HepG2 (cell line): ENCODE measurements at regions not wholly inside any gene's neighbourhood (a gene's known extent, or its start where the extent isn't known, plus 50 kb on each side); places are given as distances from the start of the nearest gene placed in this dataset.

Experiments
- ATAC-seq: fragments of 200-7000 bp; cut with Tn5 transposase; 3 replicates; pipeline ENCODE4 v1.9.1; 2020; ENCODE audit warnings: mild to moderate bottlenecking, moderate library complexity
- BruUV-seq: library from RNA; stranded (reverse); fragments of 400-500 nt; replicated peaks from 2 replicates; lab custom pipeline; 2021; lab: Mats Ljungman, UMichigan
- CTCF ChIA-PET: fragments of 300-600 bp; formaldehyde crosslinking; extraction: SDS; loops from one replicate; lab custom pipeline; 2021; ENCODE audit warnings: low total read pairs, inconsistent platforms, low intra/inter-chr PET ratio; lab: Yijun Ruan, JAX
- POLR2A ChIA-PET: fragments of 350-600 bp; sonication (Branson Sonifier 250); formaldehyde crosslinking; loops from one replicate; lab custom pipeline; 2020; ENCODE audit warnings: antibody characterized with exemption, inconsistent platforms; lab: Yijun Ruan, JAX
- DNase-seq: peaks from one replicate; pipeline ENCODE4 v3.0.0-alpha.2; 2015; ENCODE audit warnings: low spot score
- FAIRE-seq: peaks from 3 replicates; lab custom pipeline; 2011; peaks lifted over from hg19 to GRCh38; lab: Jason Lieb, UNC
- H2AFZ ChIP-seq: one replicate; pipeline ENCODE4 v1.6.1; 2011; ENCODE audit warnings: low read length, inconsistent platforms
- H3K27ac ChIP-seq: fragments of 300-600 bp; 3 replicates; pipeline ENCODE4 v1.8.0; 2011; ENCODE audit warnings: mixed run types, mild to moderate bottlenecking, mixed read lengths, low read length, inconsistent platforms; ENCODE audit not compliant: insufficient read depth; ENCODE audit errors: extremely low read length
- H3K27me3 ChIP-seq, 2 experiments: fragments of 200-600 bp in 1 of 2; 2 replicates in 1 of 2; 3 replicates in 1 of 2; pipeline versions ENCODE4 v1.6.0 to v1.8.0; 2011; ENCODE audit warnings: low read length in 2 of 2, mild to moderate bottlenecking in 2 of 2, moderate library complexity in 2 of 2, inconsistent platforms in 1 of 2; ENCODE audit not compliant: insufficient read depth in 2 of 2, control insufficient read depth in 1 of 2
- H3K36me3 ChIP-seq, 2 experiments: fragments of 200-600 bp in 1 of 2; replicated peaks in 1 of 2; 2 replicates in 1 of 2; 3 replicates in 1 of 2; pipeline versions ENCODE4 v1.5.1 to v1.8.0; 2011; ENCODE audit warnings: low read length in 2 of 2, inconsistent platforms in 1 of 2; ENCODE audit not compliant: insufficient read depth in 2 of 2, control insufficient read depth in 1 of 2
- H3K4me1 ChIP-seq: 2 replicates; pipeline ENCODE4 v1.5.1; 2012; ENCODE audit warnings: low read length, inconsistent platforms; ENCODE audit not compliant: insufficient read depth
- H3K4me2 ChIP-seq: 2 replicates; pipeline ENCODE4 v1.6.0; 2011; ENCODE audit warnings: low read depth, low read length, inconsistent platforms
- H3K4me3 ChIP-seq, 3 experiments: fragments of 200-600 bp in 1 of 3; sonication (generic), shearing (Covaris generic) in 1 of 3; replicated peaks in 1 of 3; 2 replicates each; pipeline ENCODE4 v1.5.1; 2011 to 2016; ENCODE audit warnings: low read length in 3 of 3, inconsistent platforms in 2 of 3, low read depth in 2 of 3, mild to moderate bottlenecking in 2 of 3, control low read depth in 1 of 3, mixed read lengths in 1 of 3; ENCODE audit not compliant: insufficient read depth in 1 of 3
- H3K79me2 ChIP-seq: one replicate; pipeline ENCODE4 v1.6.1; 2011; ENCODE audit warnings: low read length, inconsistent platforms; ENCODE audit not compliant: insufficient read depth
- H3K9ac ChIP-seq: 2 replicates; pipeline ENCODE4 v1.6.0; 2011; ENCODE audit warnings: mild to moderate bottlenecking, low read depth, low read length, inconsistent platforms; ENCODE audit not compliant: insufficient read depth
- H3K9me3 ChIP-seq: 2 replicates; pipeline ENCODE4 v1.5.1; 2012; ENCODE audit warnings: mild to moderate bottlenecking, low read length
- H4K20me1 ChIP-seq: 2 replicates; pipeline ENCODE4 v1.6.0; 2011; ENCODE audit warnings: inconsistent platforms, mild to moderate bottlenecking, low read length, moderate library complexity; ENCODE audit not compliant: insufficient read depth
- CHD2 ChIP-seq: IDR thresholded peaks from 2 replicates; pipeline ENCODE4 v1.6.1; 2011; ENCODE audit warnings: low read depth, low read length, improper control_type of control experiment
- EEA1 ChIP-seq: sonication (generic); formaldehyde crosslinking; IDR thresholded peaks from 2 replicates; pipeline ENCODE4 v1.5.1; 2020; ENCODE audit warnings: mild to moderate bottlenecking, missing genetic modification reagents, borderline replicate concordance
- PAWR ChIP-seq: sonication (generic); formaldehyde crosslinking; IDR thresholded peaks from 2 replicates; pipeline ENCODE4 v1.4.0; 2020; ENCODE audit warnings: missing genetic modification reagents, mild to moderate bottlenecking, borderline replicate concordance
- ZBTB37 ChIP-seq: sonication (generic); formaldehyde crosslinking; IDR thresholded peaks from 2 replicates; pipeline ENCODE4 v1.4.0; 2020; ENCODE audit warnings: mild to moderate bottlenecking, missing genetic modification reagents
- ZFYVE20 ChIP-seq: sonication (generic); formaldehyde crosslinking; IDR thresholded peaks from 2 replicates; pipeline ENCODE4 v1.8.0; 2023; ENCODE audit warnings: low read depth, mild to moderate bottlenecking, moderate library complexity, missing genetic modification reagents, borderline replicate concordance
- ZNF180 ChIP-seq: sonication (generic); formaldehyde crosslinking; IDR thresholded peaks from 2 replicates; pipeline ENCODE4 v1.4.0; 2020; ENCODE audit warnings: low read depth, missing genetic modification reagents, borderline replicate concordance
- ZNF34 ChIP-seq: sonication (generic); formaldehyde crosslinking; IDR thresholded peaks from 2 replicates; pipeline ENCODE4 v1.4.0; 2020; ENCODE audit warnings: mild to moderate bottlenecking, missing genetic modification reagents, borderline replicate concordance
- ZNF432 ChIP-seq: sonication (generic); formaldehyde crosslinking; IDR thresholded peaks from 2 replicates; pipeline ENCODE4 v1.5.0; 2020; ENCODE audit warnings: missing genetic modification reagents, mild to moderate bottlenecking, borderline replicate concordance
- ZNF501 ChIP-seq: sonication (generic); formaldehyde crosslinking; IDR thresholded peaks from 2 replicates; pipeline ENCODE4 v1.5.1; 2020; ENCODE audit warnings: mild to moderate bottlenecking, moderate library complexity, missing genetic modification reagents
- ZNF639 ChIP-seq: conservative IDR thresholded peaks from 2 replicates; pipeline ENCODE4 v1.6.1; 2018; ENCODE audit warnings: missing genetic modification reagents
- WGBS: methylation state at CpG from one replicate; pipeline ENCODE4 v1.1.6; 2017; ENCODE audit warnings: low lambda C conversion rate; 5-methylcytosine and 5-hydroxymethylcytosine counted together
- in situ Hi-C: cut with HindIII; loops from 2 replicates; pipeline ENCODE4 v1.10.0; 2017; ENCODE audit warnings: low pct_unique_long_range_greater_than_20kb; ENCODE audit not compliant: extremely low pct_ligation_motif_present
- intact Hi-C: fragments of 100-400 bp; cut with micrococcal nuclease; formaldehyde crosslinking; loops from one replicate; pipeline ENCODE4 v1.10.0; 2022; ENCODE audit not compliant: unreplicated experiment
- TF ChIP-seq, protein P1 (sequence below): sonication (generic); formaldehyde crosslinking; IDR thresholded peaks from 2 replicates; pipeline ENCODE4 v1.4.0; 2020; ENCODE audit warnings: mild to moderate bottlenecking, missing genetic modification reagents
- TF ChIP-seq, protein P2 (sequence below): sonication (generic); formaldehyde crosslinking; IDR thresholded peaks from 2 replicates; pipeline ENCODE4 v1.8.1; 2023; ENCODE audit warnings: mild to moderate bottlenecking, moderate library complexity, missing genetic modification reagents
- TF ChIP-seq, protein P3 (sequence below): sonication (generic); formaldehyde crosslinking; IDR thresholded peaks from 2 replicates; pipeline ENCODE4 v1.4.0; 2020; ENCODE audit warnings: missing genetic modification reagents

- no peak overlapping the region for H3K27ac ChIP-seq
- WGBS = 95% methylated on average over 5 of the region's 5 CpGs
- H3K9me3 ChIP-seq = no peaks in the 10 kb centered on the region
- H3K79me2 ChIP-seq = peaks cover 98% of the 10 kb centered on the region
- ChIA-PET POLR2A (no interaction called here), CTCF (no interaction called here)
- no peak overlapping the region for H3K4me2 ChIP-seq
- intact Hi-C loops = no loop called here
- peaks cover 34% of the 10 kb centered on the region for H3K4me1 ChIP-seq
- no peak overlapping the region for H3K9ac ChIP-seq
- in situ Hi-C loops = no loop called here
- ATAC-seq (no peak), DNase-seq (no peak), FAIRE-seq (no peak)
- no TSS peak for BruUV-seq
- H2AFZ ChIP-seq = no peak overlapping the region
- TF ChIP-seq ZNF180 (CRISPR knock-in tag) (no peak), ZNF432 (no peak), CHD2 (no peak), ZFYVE20 (CRISPR knock-in tag) (no peak), ZNF639 (CRISPR knock-in tag) (no peak), ZBTB37 (no peak), ZNF501 (CRISPR knock-in tag) (no peak), EEA1 (CRISPR knock-in tag) (no peak), PAWR (no peak), ZNF34 (CRISPR knock-in tag) (no peak)
- TF ChIP-seq, protein P1, sequence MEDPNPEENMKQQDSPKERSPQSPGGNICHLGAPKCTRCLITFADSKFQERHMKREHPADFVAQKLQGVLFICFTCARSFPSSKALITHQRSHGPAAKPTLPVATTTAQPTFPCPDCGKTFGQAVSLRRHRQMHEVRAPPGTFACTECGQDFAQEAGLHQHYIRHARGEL (CRISPR knock-in tag) = no peak
- TF ChIP-seq, protein P2, sequence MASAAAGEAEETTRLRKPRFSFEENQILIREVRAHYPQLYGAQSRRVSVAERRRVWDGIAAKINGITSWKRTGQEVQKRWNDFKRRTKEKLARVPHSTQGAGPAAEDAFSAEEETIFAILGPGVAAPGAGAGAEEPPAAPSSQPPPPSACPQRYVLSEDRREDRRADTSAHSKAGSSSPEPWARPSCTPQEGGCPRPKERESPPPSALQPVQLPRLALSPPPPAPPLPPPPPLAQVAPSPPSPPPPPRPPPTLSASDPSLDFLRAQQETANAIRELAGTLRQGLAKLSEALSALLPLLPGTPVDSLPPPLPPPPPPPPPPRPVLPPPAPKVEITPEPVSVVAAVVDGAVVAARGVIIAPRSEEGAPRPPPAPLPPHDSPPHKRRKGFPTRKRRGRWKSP (CRISPR knock-in tag) = no peak
- TF ChIP-seq, protein P3, sequence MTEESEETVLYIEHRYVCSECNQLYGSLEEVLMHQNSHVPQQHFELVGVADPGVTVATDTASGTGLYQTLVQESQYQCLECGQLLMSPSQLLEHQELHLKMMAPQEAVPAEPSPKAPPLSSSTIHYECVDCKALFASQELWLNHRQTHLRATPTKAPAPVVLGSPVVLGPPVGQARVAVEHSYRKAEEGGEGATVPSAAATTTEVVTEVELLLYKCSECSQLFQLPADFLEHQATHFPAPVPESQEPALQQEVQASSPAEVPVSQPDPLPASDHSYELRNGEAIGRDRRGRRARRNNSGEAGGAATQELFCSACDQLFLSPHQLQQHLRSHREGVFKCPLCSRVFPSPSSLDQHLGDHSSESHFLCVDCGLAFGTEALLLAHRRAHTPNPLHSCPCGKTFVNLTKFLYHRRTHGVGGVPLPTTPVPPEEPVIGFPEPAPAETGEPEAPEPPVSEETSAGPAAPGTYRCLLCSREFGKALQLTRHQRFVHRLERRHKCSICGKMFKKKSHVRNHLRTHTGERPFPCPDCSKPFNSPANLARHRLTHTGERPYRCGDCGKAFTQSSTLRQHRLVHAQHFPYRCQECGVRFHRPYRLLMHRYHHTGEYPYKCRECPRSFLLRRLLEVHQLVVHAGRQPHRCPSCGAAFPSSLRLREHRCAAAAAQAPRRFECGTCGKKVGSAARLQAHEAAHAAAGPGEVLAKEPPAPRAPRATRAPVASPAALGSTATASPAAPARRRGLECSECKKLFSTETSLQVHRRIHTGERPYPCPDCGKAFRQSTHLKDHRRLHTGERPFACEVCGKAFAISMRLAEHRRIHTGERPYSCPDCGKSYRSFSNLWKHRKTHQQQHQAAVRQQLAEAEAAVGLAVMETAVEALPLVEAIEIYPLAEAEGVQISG (CRISPR knock-in tag) = no peak
- peaks cover 95% of the 10 kb centered on the region for H4K20me1 ChIP-seq
- H3K4me3 ChIP-seq = no peak overlapping the region
- H3K36me3 ChIP-seq = peaks cover 8 to 17% of the 10 kb centered on the region in 2 experiments
- H3K27me3 ChIP-seq = no peaks in the 10 kb centered on the region
Observed at GRCh38 chr3:72437661-72438406, 410.4 kb downstream of the SHQ1 start.
